Nephron progenitor cell (in vitro differentiated cells): ENCODE measurements at regions not wholly inside any gene's neighbourhood (a gene's known extent, or its start where the extent isn't known, plus 50 kb on each side); places are given as distances from the start of the nearest gene placed in this dataset.
A peak's percentile ranks its signal among the peaks of the same experiment; 100 is the strongest.

Experiments
- DNase-seq: peaks from one replicate; pipeline ENCODE4 v3.0.0; 2021
- H3K27ac Mint-ChIP-seq: 2 replicates; pipeline ENCODE4 v1.8.0; 2021; ENCODE audit warnings: mild to moderate bottlenecking, moderate library complexity, mixed read lengths
- H3K27me3 Mint-ChIP-seq: 2 replicates; pipeline ENCODE4 v1.8.0; 2021; ENCODE audit warnings: mild to moderate bottlenecking, low read depth, mixed read lengths; ENCODE audit not compliant: poor library complexity
- H3K36me3 Mint-ChIP-seq: 2 replicates; pipeline ENCODE4 v1.8.0; 2021; ENCODE audit warnings: low read depth, mixed read lengths
- H3K4me1 Mint-ChIP-seq: 2 replicates; pipeline ENCODE4 v1.8.0; 2021; ENCODE audit warnings: mixed read lengths
- H3K4me3 Mint-ChIP-seq: 2 replicates; pipeline ENCODE4 v1.8.0; 2021; ENCODE audit warnings: mild to moderate bottlenecking, moderate library complexity, mixed read lengths
- H3K9me3 Mint-ChIP-seq: 2 replicates; pipeline ENCODE4 v1.8.0; 2021; ENCODE audit warnings: mild to moderate bottlenecking, moderate library complexity, mixed read lengths
- TF ChIP-seq, protein P1 (sequence below): fragments of 200-600 bp; sonication (generic); IDR thresholded peaks from 2 replicates; pipeline ENCODE4 v1.5.0; 2021; ENCODE audit warnings: antibody characterized with exemption

DNA sequence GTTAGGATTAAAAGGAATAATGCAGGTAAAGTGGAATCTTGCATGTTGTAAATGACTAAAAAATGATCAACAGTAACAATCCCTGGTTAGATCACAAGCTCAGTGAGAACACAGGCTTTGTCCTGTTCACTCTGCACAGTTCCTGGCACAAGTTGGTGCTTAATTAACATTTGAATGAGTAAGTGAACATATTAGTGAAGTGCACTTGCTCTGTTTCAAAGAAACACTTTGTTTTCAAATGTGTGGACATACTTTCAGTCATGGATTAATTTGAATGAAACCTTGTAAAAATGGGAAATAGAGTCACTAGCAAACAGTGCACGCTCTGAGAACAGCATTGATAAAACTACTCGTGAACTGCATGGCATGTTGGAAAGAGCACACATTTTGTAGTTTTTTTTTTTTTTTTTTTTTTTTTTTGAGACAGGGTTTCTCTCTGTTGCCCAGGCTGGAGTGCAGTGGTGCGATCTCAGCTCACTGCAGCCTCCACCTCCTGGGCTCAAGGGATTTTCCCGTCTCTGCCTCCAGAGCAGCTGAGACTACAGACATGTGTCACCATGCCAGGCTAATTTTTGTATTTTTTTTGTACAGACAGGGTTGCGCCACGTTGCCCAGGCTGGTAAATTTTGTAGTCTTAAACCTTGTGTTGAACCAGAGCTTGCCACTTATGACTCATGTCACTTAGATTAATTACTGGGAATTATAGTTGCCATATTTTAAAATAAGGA lies 159.9 kb downstream of the LURAP1L start:
- H3K4me1 Mint-ChIP-seq, result peaks cover 26% of the 10 kb centered on the region

DNA sequence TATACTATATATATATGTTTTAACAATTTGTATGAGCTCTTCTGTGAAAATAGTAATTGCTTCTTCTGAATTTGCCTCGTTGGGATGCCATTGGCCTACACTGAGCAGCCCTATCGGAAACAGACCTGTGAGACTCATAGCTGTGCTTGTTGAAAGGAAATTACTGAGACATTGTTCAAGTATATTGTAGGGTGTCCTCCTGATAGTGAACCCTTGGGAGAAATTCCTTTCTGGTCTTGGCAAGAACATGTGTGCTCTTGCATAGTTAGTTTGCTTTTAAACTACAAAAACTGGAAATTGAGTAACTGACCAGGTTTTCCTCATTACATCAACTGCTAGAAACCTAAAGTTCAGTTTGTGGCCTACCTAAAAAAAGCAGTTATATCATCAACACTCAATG lies 160.9 kb downstream of the LURAP1L start:
- Mint-ChIP-seq H3K9me3 (no peaks in the 10 kb centered on the region), H3K36me3 (no peaks in the 10 kb centered on the region), H3K4me3 (no peak overlapping the region), H3K27me3 (no peaks in the 10 kb centered on the region), H3K4me1 (peaks cover 23% of the 10 kb centered on the region), H3K27ac (no peak overlapping the region)
- TF ChIP-seq, protein P1, sequence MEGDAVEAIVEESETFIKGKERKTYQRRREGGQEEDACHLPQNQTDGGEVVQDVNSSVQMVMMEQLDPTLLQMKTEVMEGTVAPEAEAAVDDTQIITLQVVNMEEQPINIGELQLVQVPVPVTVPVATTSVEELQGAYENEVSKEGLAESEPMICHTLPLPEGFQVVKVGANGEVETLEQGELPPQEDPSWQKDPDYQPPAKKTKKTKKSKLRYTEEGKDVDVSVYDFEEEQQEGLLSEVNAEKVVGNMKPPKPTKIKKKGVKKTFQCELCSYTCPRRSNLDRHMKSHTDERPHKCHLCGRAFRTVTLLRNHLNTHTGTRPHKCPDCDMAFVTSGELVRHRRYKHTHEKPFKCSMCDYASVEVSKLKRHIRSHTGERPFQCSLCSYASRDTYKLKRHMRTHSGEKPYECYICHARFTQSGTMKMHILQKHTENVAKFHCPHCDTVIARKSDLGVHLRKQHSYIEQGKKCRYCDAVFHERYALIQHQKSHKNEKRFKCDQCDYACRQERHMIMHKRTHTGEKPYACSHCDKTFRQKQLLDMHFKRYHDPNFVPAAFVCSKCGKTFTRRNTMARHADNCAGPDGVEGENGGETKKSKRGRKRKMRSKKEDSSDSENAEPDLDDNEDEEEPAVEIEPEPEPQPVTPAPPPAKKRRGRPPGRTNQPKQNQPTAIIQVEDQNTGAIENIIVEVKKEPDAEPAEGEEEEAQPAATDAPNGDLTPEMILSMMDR, result no peak
- DNase-seq, result no peak

More for the DNA sequence above, 159.9 kb downstream of the LURAP1L start:
- DNase-seq, result no peak
- Mint-ChIP-seq H3K9me3 (no peaks in the 10 kb centered on the region), H3K27ac (no peak overlapping the region), H3K4me3 (no peak overlapping the region), H3K36me3 (no peaks in the 10 kb centered on the region), H3K27me3 (no peaks in the 10 kb centered on the region)
- TF ChIP-seq, protein P1, result no peak

DNA sequence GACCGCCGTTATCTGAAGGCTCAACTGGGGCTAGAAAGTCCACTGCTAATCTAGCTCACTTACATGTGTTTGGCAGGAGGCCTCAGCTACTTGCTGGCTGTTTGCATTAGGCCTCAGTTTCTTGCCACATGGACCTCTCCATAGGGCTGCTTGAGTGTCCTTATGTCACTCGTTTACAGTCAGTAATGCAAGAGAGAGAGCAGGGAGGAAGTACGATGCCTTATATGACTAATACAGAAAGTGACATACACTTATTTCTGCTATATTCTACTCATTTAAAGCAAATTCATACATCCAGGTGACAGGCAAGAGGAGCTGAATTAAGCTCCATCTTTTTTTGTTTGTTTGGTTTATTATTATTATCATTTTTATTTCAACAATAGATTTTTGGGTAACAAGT lies 179.6 kb downstream of the LURAP1L start:
- H3K36me3 Mint-ChIP-seq, result no peaks in the 10 kb centered on the region
- H3K27me3 Mint-ChIP-seq, result peaks cover 3% of the 10 kb centered on the region
- TF ChIP-seq, protein P1, result no peak
- no peak overlapping the region for H3K27ac Mint-ChIP-seq
- peaks cover 15% of the 10 kb centered on the region for H3K4me1 Mint-ChIP-seq
- peaks cover 22% of the 10 kb centered on the region for H3K9me3 Mint-ChIP-seq
- H3K4me3 Mint-ChIP-seq, result no peak overlapping the region
- DNase-seq, result no peak

DNA sequence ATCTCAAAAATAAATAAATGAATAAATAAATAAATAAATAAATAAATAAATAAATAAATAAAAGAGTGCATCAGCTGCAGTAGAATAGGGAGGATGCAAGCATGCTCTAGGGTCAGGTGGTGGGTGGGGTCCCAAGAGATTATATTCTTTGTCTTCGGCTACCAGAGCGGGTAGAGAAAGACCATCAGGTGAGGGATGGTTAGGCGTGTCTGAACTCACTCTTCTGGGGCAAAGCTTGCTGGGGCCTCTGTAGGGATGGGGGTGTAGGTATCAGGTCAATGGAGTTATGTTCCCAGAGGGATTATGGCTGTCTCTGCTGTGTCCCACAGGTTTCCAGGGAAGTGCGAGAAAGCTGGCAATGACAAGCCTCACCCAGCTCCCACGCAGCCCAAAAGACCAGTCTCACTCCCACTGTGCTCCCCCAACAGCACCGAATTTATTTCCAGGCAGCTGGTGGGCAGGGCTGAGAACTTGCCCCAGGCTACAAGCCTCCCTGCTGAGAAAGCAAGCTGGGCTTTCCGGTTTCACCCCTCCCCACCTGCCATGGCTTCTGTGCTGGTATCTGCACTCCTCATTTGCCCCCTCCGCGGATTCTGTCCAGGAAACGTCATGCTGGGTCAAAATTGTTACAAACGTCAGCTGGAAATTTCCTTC lies 180.8 kb downstream of the LURAP1L start:
- TF ChIP-seq, protein P1, result no peak
- Mint-ChIP-seq H3K4me1 (peaks cover 15% of the 10 kb centered on the region), H3K27ac (peak overlapping the region; percentile 88), H3K4me3 (no peak overlapping the region), H3K36me3 (no peaks in the 10 kb centered on the region), H3K27me3 (peaks cover 3% of the 10 kb centered on the region), H3K9me3 (peaks cover 22% of the 10 kb centered on the region)
- no peak for DNase-seq

DNA sequence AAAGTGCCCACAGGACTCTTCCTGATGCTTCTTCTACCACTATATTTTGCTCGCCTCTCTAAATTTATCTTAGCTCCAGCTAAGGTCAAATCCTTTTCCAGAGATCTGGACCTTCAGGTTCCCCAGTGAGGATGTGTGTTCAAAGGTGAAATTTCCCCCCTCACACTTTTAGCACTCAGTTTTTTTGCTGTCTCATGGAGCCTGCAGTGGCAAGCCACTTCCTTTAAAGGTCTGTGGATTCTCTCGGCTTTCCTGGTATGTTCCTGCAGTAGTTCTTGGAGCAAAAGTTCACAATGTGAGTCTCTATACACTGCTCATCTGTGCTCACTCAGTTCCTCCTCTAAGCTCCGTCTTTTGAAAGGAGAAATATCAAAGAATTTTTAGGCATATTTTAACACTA lies 181.4 kb downstream of the LURAP1L start:
- H3K36me3 Mint-ChIP-seq, result no peaks in the 10 kb centered on the region
- no peak overlapping the region for H3K4me3 Mint-ChIP-seq
- peaks cover 22% of the 10 kb centered on the region for H3K9me3 Mint-ChIP-seq
- TF ChIP-seq, protein P1, result no peak
- DNase-seq, result no peak
- H3K27me3 Mint-ChIP-seq, result no peaks in the 10 kb centered on the region
- peak overlapping the region; percentile 88 for H3K27ac Mint-ChIP-seq
- peaks cover 15% of the 10 kb centered on the region for H3K4me1 Mint-ChIP-seq
